H1 (cell line): ENCODE measurements at regions not wholly inside any gene's neighbourhood (a gene's known extent, or its start where the extent isn't known, plus 50 kb on each side); places are given as distances from the start of the nearest gene placed in this dataset.

Source experiments
- CTCF ChIA-PET: fragments of 300-600 bp; sonication (Branson Sonifier 250); formaldehyde crosslinking; loops from one replicate; lab custom pipeline; 2021; ENCODE audit not compliant: partially characterized antibody; lab: Charles Lee
- POLR2A ChIA-PET: fragments of 300-600 bp; sonication (Branson Sonifier 250); formaldehyde crosslinking; loops from one replicate; lab custom pipeline; 2021; ENCODE audit warnings: inconsistent platforms; ENCODE audit not compliant: partially characterized antibody; lab: Charles Lee
- DNase-seq, 2 experiments: peaks; one replicate each; pipeline versions ENCODE4 v3.0.0 to v3.0.0-alpha.2; 2010 to 2022; ENCODE audit warnings: low spot score in 2 of 2, low read depth in 1 of 2, mixed read lengths in 1 of 2
- FAIRE-seq: peaks from 2 replicates; lab custom pipeline; 2011; peaks lifted over from hg19 to GRCh38; lab: Jason Lieb, UNC
- H2AFZ ChIP-seq: 2 replicates; pipeline ENCODE4 v1.8.1; 2012; ENCODE audit warnings: low read length, inconsistent platforms
- H2AK5ac ChIP-seq: 2 replicates; pipeline ENCODE4 v1.6.1; 2013; ENCODE audit warnings: low read depth, low read length
- H2BK120ac ChIP-seq: replicated peaks from 2 replicates; pipeline ENCODE3; 2013; ENCODE audit warnings: low read depth, low read length, inconsistent platforms
- H2BK12ac ChIP-seq: 2 replicates; pipeline ENCODE4 v1.6.1; 2013; ENCODE audit warnings: low read depth, low read length
- H2BK15ac ChIP-seq: 2 replicates; pipeline ENCODE4 v1.6.1; 2013; ENCODE audit warnings: low read length
- H2BK20ac ChIP-seq: 2 replicates; pipeline ENCODE4 v1.6.1; 2013; ENCODE audit warnings: low read length
- H2BK5ac ChIP-seq: 2 replicates; pipeline ENCODE4 v1.6.1; 2013; ENCODE audit warnings: low read depth, low read length
- H3K14ac ChIP-seq: 2 replicates; pipeline ENCODE4 v1.6.1; 2013; ENCODE audit warnings: inconsistent platforms; ENCODE audit not compliant: insufficient read length
- H3K18ac ChIP-seq: 2 replicates; pipeline ENCODE4 v1.6.1; 2013; ENCODE audit warnings: low read length; ENCODE audit errors: extremely low read depth
- H3K23ac ChIP-seq: 2 replicates; pipeline ENCODE4 v1.6.1; 2013; ENCODE audit warnings: inconsistent platforms; ENCODE audit not compliant: insufficient read length
- H3K23me2 ChIP-seq: 2 replicates; pipeline ENCODE4 v1.6.1; 2013; ENCODE audit warnings: low read depth, low read length
- H3K27ac ChIP-seq: 2 replicates; pipeline ENCODE4 v1.6.1; 2011; ENCODE audit warnings: low read depth, low read length, inconsistent platforms
- H3K27me3 ChIP-seq, 4 experiments: replicated peaks in 1 of 4; 1 replicate in 1 of 4; 2 replicates in 3 of 4; pipeline versions ENCODE4 v1.6.1 to v1.8.1; 2011 to 2013; ENCODE audit warnings: low read length in 3 of 4, mild to moderate bottlenecking in 3 of 4, inconsistent platforms in 2 of 4, mixed read lengths in 2 of 4, moderate library complexity in 1 of 4; ENCODE audit not compliant: control insufficient read depth in 3 of 4, insufficient read depth in 3 of 4; ENCODE audit errors: extremely low read depth in 1 of 4
- H3K36me3 ChIP-seq, 4 experiments: 2 replicates each; pipeline versions ENCODE4 v1.6.1 to v1.8.1; 2011 to 2013; ENCODE audit warnings: mild to moderate bottlenecking in 4 of 4, low read length in 3 of 4, moderate library complexity in 2 of 4, control low read depth in 1 of 4, inconsistent platforms in 1 of 4; ENCODE audit not compliant: insufficient read depth in 4 of 4, control insufficient read depth in 2 of 4
- H3K4ac ChIP-seq: replicated peaks from 2 replicates; pipeline ENCODE3; 2013; ENCODE audit warnings: low read length, low read depth, mixed read lengths, inconsistent platforms; ENCODE audit not compliant: insufficient read length
- H3K4me1 ChIP-seq, 4 experiments: replicated peaks in 1 of 4; 1 replicate in 1 of 4; 2 replicates in 3 of 4; pipeline versions ENCODE4 v1.6.1 to v1.8.1; 2011 to 2013; ENCODE audit warnings: low read length in 3 of 4, inconsistent platforms in 2 of 4, mixed read lengths in 1 of 4; ENCODE audit not compliant: insufficient read depth in 4 of 4, control insufficient read depth in 3 of 4
- H3K4me2 ChIP-seq, 2 experiments: 2 replicates each; pipeline versions ENCODE4 v1.6.1 to v1.8.1; 2011 to 2013; ENCODE audit warnings: low read depth in 2 of 2, low read length in 2 of 2, control low read depth in 1 of 2, inconsistent platforms in 1 of 2, mild to moderate bottlenecking in 1 of 2; ENCODE audit not compliant: insufficient read depth in 1 of 2
- H3K4me3 ChIP-seq, 4 experiments: fragments of 200-600, 300-600 bp in 1 of 4; sonication (generic), shearing (Covaris generic), sonication (Bioruptor Twin) in 1 of 4; 2 replicates each; pipeline versions ENCODE4 v1.5.1 to v1.8.1; 2011 to 2016; ENCODE audit warnings: low read length in 4 of 4, low read depth in 3 of 4, control low read depth in 2 of 4, inconsistent platforms in 2 of 4, mild to moderate bottlenecking in 2 of 4, mixed read lengths in 1 of 4, moderate library complexity in 1 of 4; ENCODE audit not compliant: insufficient read depth in 2 of 4; ENCODE audit errors: extremely low read depth in 1 of 4
- H3K56ac ChIP-seq: replicated peaks from 2 replicates; pipeline ENCODE3; 2013; ENCODE audit warnings: low read depth, mild to moderate bottlenecking, mixed read lengths, low read length, inconsistent platforms; ENCODE audit not compliant: insufficient read length
- H3K79me1 ChIP-seq: 2 replicates; pipeline ENCODE4 v1.6.1; 2013; ENCODE audit warnings: low read depth, low read length, control low read depth
- H3K79me2 ChIP-seq, 2 experiments: 2 replicates each; pipeline versions ENCODE4 v1.6.1 to v1.8.1; 2012 to 2013; ENCODE audit warnings: low read length in 2 of 2, mild to moderate bottlenecking in 2 of 2, inconsistent platforms in 1 of 2; ENCODE audit not compliant: insufficient read depth in 2 of 2, control insufficient read depth in 1 of 2
- H3K9ac ChIP-seq, 4 experiments: replicated peaks in 1 of 4; 1 replicate in 1 of 4; 2 replicates in 3 of 4; pipeline versions ENCODE4 v1.6.1 to v1.8.1; 2011 to 2013; ENCODE audit warnings: low read depth in 3 of 4, low read length in 3 of 4, control low read depth in 2 of 4, mild to moderate bottlenecking in 2 of 4, moderate library complexity in 2 of 4, inconsistent platforms in 1 of 4; ENCODE audit errors: extremely low read depth in 1 of 4
- H3K9me3 ChIP-seq, 2 experiments: 2 replicates each; pipeline versions ENCODE4 v1.6.1 to v1.8.1; 2012 to 2013; ENCODE audit warnings: mild to moderate bottlenecking in 2 of 2, moderate library complexity in 2 of 2, control low read depth in 1 of 2, inconsistent platforms in 1 of 2, low read depth in 1 of 2, low read length in 1 of 2, mixed read lengths in 1 of 2; ENCODE audit not compliant: insufficient read depth in 2 of 2
- H4K20me1 ChIP-seq, 2 experiments: replicated peaks in 1 of 2; 2 replicates each; pipeline versions ENCODE3 to v1.8.1; 2011 to 2013; ENCODE audit warnings: inconsistent platforms in 2 of 2, low read length in 2 of 2, mild to moderate bottlenecking in 1 of 2; ENCODE audit not compliant: insufficient read depth in 2 of 2, control insufficient read depth in 1 of 2
- H4K5ac ChIP-seq: 2 replicates; pipeline ENCODE4 v1.6.1; 2013; ENCODE audit warnings: low read length, low read depth, mixed read lengths, inconsistent platforms; ENCODE audit not compliant: insufficient read length
- H4K8ac ChIP-seq: 2 replicates; pipeline ENCODE4 v1.8.0; 2013; ENCODE audit warnings: mild to moderate bottlenecking, moderate library complexity, low read length, inconsistent platforms; ENCODE audit not compliant: insufficient read depth; ENCODE audit errors: extremely low read depth
- H4K91ac ChIP-seq: replicated peaks from 2 replicates; pipeline ENCODE3; 2013; ENCODE audit warnings: low read length, mixed read lengths, inconsistent platforms; ENCODE audit not compliant: insufficient read length
- BRCA1 ChIP-seq: IDR thresholded peaks from 2 replicates; pipeline ENCODE4 v1.6.1; 2012; ENCODE audit warnings: low read depth, low read length, improper control_type of control experiment
- CBX5 ChIP-seq: fragments of 300-800, 300-1000 bp; sonication (generic); IDR thresholded peaks from 2 replicates; pipeline ENCODE4 v1.7.1; 2016; ENCODE audit warnings: antibody characterized with exemption, low read length, low read depth
- CEBPB ChIP-seq: IDR thresholded peaks from 2 replicates; pipeline ENCODE4 v1.6.1; 2012; ENCODE audit warnings: low read depth, low read length
- CHD1 ChIP-seq: IDR thresholded peaks from 2 replicates; pipeline ENCODE4 v1.6.1; 2012; ENCODE audit warnings: low read depth, low read length, improper control_type of control experiment
- CREB1 ChIP-seq: IDR thresholded peaks from 2 replicates; pipeline ENCODE4 v1.6.1; 2012; ENCODE audit warnings: inconsistent platforms
- HDAC6 ChIP-seq: IDR thresholded peaks from one replicate; pipeline ENCODE4 v1.7.1; 2012; ENCODE audit warnings: low read depth, mild to moderate bottlenecking, inconsistent platforms, low read length, moderate library complexity
- KDM5A ChIP-seq: fragments of 200-600 bp; IDR thresholded peaks from 2 replicates; pipeline ENCODE4 v1.7.1; 2012; ENCODE audit warnings: mild to moderate bottlenecking, low read length, inconsistent platforms, mixed read lengths
- RAD21 ChIP-seq, 2 experiments: IDR thresholded peaks in 1 of 2; conservative IDR thresholded peaks in 1 of 2; 2 replicates each; pipeline ENCODE4 v1.6.1; 2011; ENCODE audit warnings: low read depth in 2 of 2, low read length in 2 of 2, improper control_type of control experiment in 1 of 2, inconsistent platforms in 1 of 2, mild to moderate bottlenecking in 1 of 2, moderate library complexity in 1 of 2
- SIRT6 ChIP-seq: IDR thresholded peaks from one replicate; pipeline ENCODE4 v1.7.1; 2012; ENCODE audit warnings: low read length, inconsistent platforms
- TCF12 ChIP-seq: IDR thresholded peaks from 2 replicates; pipeline ENCODE4 v1.6.1; 2011; ENCODE audit warnings: low read depth, mild to moderate bottlenecking, low read length
- WGBS, 2 experiments: shearing (Covaris generic) in 1 of 2; methylation state at CpG; one replicate each; pipeline versions ENCODE4 v1.1.6 to v1.1.7; 2013 to 2015; ENCODE audit warnings: low lambda C conversion rate in 2 of 2, mixed read lengths in 2 of 2, inconsistent platforms in 1 of 2, low coverage in 1 of 2, missing lambda C conversion rate in 1 of 2; ENCODE audit not compliant: insufficient replicate concordance in 2 of 2, insufficient coverage in 1 of 2, insufficient read length in 1 of 2; ENCODE audit errors: extremely low coverage in 1 of 2, missing lambda C conversion rate in 1 of 2; 5-methylcytosine and 5-hydroxymethylcytosine counted together
- TF ChIP-seq, protein P1 (sequence below): IDR thresholded peaks from 2 replicates; pipeline ENCODE4 v1.6.1; 2012; ENCODE audit warnings: inconsistent platforms

DNA sequence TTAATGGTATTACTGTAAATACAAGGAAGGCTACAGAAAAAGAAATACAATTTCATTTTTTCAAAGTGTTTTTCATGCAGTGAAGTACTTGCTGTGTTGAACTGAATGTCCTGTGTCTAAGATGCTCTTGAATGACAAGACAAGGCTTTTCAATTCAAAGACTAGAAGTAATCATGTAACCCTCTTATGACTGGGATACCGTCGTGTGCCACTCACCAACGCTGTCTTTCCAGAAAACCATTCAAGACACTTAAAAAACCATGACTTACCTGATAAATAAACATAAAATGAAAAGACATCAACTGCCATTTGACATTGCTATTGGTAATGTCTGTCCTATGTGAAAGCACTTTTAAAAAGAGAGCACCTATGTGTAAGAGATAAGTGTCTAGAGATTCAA lies 183.1 kb upstream of the DPP10 start:
- H3K4me1 ChIP-seq: peaks cover 0 to 5% (median 0%) of the 10 kb centered on the region in 4 experiments; a peak in 3 of 7 replicates
- no peak overlapping the region for H2AFZ ChIP-seq
- H3K36me3 ChIP-seq: no peaks in the 10 kb centered on the region
- H3K18ac ChIP-seq: no peak overlapping the region
- H3K9ac ChIP-seq: no peak overlapping the region
- no peak overlapping the region for H3K14ac ChIP-seq
- no peak overlapping the region for H4K5ac ChIP-seq
- H2BK5ac ChIP-seq: no peak overlapping the region
- H3K27ac ChIP-seq: no peak overlapping the region
- no peak overlapping the region for H3K4ac ChIP-seq
- H3K23ac ChIP-seq: no peak overlapping the region
- H3K9me3 ChIP-seq: no peaks in the 10 kb centered on the region
- H2BK15ac ChIP-seq: no peak overlapping the region
- no peaks in the 10 kb centered on the region for H3K27me3 ChIP-seq
- no peak overlapping the region for H2BK12ac ChIP-seq
- H3K23me2 ChIP-seq: no peaks in the 10 kb centered on the region
- no peak overlapping the region for H3K56ac ChIP-seq
- no peak for FAIRE-seq
- no peaks in the 10 kb centered on the region for H3K79me2 ChIP-seq
- POLR2A ChIA-PET: no interaction called here
- no peak overlapping the region for H2BK20ac ChIP-seq
- no peak overlapping the region for H3K4me2 ChIP-seq
- no peak overlapping the region for H4K91ac ChIP-seq
- H2AK5ac ChIP-seq: no peak overlapping the region
- no peak overlapping the region for H2BK120ac ChIP-seq
- no peaks in the 10 kb centered on the region for H3K79me1 ChIP-seq
- DNase-seq: no peak
- TF ChIP-seq CREB1 (no peak), CHD1 (no peak), CEBPB (no peak), KDM5A (no peak), SIRT6 (no peak), BRCA1 (no peak), HDAC6 (no peak), CBX5 (no peak), TCF12 (no peak), RAD21 (IDR thresholded peaks at IDR 0.05 in 1 of 2, conservative IDR thresholded peaks at IDR 0.05 in 1 of 2; ENCODE audit: low read depth in 2 of 2, low read length in 2 of 2) (no peak)
- TF ChIP-seq, protein P1, sequence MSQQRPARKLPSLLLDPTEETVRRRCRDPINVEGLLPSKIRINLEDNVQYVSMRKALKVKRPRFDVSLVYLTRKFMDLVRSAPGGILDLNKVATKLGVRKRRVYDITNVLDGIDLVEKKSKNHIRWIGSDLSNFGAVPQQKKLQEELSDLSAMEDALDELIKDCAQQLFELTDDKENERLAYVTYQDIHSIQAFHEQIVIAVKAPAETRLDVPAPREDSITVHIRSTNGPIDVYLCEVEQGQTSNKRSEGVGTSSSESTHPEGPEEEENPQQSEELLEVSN: no peak
- 98% methylated on average over 3 of the region's 3 CpGs; no CpG with 5 or more reads in 1 of the 2 experiments for WGBS, 2 experiments
- H3K4me3 ChIP-seq: no peak overlapping the region
- H4K20me1 ChIP-seq: no peaks in the 10 kb centered on the region
- CTCF ChIA-PET: no interaction called here
- no peak overlapping the region for H4K8ac ChIP-seq
